ENCODE measurements at regions not wholly inside any gene's neighbourhood (a gene's known extent, or its start where the extent isn't known, plus 50 kb on each side); places are given as distances from the start of the nearest gene placed in this dataset.

DNA sequence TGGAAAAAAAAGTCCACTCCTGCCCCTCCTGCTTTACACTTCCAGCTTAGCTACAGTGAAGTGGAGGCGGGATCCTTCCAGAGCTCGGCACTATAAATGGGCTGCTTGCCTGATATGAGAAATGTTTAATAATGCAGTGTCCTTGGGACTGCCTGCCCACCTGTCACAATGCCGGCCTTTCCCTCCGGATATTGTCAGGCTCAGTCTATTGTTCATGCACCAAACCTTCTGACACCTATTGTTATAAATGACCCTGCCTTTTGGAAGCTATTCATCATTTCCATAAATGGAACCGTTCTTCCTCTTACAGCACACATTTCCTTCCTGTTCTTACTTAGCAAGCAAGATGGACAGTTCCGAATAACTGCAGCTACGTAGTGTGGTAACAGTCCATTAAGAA is 146.3 kb downstream of the DMAC1 start:
- TF ChIP-seq, protein P1, sequence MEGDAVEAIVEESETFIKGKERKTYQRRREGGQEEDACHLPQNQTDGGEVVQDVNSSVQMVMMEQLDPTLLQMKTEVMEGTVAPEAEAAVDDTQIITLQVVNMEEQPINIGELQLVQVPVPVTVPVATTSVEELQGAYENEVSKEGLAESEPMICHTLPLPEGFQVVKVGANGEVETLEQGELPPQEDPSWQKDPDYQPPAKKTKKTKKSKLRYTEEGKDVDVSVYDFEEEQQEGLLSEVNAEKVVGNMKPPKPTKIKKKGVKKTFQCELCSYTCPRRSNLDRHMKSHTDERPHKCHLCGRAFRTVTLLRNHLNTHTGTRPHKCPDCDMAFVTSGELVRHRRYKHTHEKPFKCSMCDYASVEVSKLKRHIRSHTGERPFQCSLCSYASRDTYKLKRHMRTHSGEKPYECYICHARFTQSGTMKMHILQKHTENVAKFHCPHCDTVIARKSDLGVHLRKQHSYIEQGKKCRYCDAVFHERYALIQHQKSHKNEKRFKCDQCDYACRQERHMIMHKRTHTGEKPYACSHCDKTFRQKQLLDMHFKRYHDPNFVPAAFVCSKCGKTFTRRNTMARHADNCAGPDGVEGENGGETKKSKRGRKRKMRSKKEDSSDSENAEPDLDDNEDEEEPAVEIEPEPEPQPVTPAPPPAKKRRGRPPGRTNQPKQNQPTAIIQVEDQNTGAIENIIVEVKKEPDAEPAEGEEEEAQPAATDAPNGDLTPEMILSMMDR (IDR thresholded peaks at IDR 0.05; ENCODE audit: insufficient read depth, low read depth, low read length): no peak
- TF ChIP-seq EZH2 (IDR thresholded peaks at IDR 0.05; ENCODE audit: insufficient read depth, low read length): no peak

Data from astrocyte (in vitro differentiated cells and primary cell).